Stimulated activated CD4-positive, alpha-beta T cell treated with anti-CD3 and anti-CD28 coated beads, Interleukin-1b, Interleukin-23, amount 100 ng/mL, for 48 hours (primary cell): ENCODE measurements at regions not wholly inside any gene's neighbourhood (a gene's known extent, or its start where the extent isn't known, plus 50 kb on each side); places are given as distances from the start of the nearest gene placed in this dataset.
"Not testable (repeated sequence)": the region's sequence is repeated elsewhere in the genome, so short reads cannot be mapped to it uniquely, and the experiment has no call there.

ENCODE experiments used
- DNase-seq: peaks from one replicate; pipeline ENCODE4 v3.0.0-alpha.2; 2020

DNA sequence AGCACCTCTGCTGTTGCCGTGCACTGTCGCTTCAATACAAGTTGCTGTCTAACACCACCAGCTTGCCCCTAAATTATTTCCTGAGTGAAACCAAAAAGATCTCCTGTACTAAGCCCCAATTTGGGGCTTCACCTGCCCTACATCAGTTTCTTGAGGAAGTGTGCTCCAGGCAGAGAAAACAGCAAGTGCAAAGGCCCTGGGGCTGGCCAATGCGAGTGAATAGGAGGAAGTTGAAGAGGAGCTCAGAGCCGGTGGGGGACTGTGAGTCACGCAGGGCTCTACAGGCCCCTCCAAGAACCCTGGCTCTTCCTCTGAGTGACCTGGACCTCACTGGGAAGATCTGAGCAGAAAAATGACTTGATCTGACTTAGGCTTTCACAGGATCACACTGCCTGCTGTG is 117.2 kb downstream of the IPO8 start:
- DNase-seq, result no peak

DNA sequence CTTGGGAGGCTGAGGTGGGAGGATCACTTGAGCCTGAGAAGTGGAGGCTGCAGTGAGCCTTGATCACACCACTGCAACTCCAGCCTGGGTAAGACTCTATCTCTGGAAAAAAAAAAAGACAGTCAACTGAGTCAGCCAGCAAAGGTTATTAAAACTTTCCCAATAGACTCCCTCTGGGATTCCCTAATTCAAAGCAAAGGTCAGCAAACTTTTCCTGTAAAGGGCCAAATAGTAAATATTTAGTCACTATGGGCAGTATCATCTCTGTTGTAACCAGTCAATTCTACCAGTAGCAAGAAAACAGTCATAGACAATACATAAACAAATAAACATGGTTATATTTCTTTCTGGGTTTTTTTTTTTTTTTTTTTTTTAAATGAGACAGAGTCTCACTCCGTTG is 122.5 kb downstream of the IPO8 start:
- DNase-seq, result no peak

DNA sequence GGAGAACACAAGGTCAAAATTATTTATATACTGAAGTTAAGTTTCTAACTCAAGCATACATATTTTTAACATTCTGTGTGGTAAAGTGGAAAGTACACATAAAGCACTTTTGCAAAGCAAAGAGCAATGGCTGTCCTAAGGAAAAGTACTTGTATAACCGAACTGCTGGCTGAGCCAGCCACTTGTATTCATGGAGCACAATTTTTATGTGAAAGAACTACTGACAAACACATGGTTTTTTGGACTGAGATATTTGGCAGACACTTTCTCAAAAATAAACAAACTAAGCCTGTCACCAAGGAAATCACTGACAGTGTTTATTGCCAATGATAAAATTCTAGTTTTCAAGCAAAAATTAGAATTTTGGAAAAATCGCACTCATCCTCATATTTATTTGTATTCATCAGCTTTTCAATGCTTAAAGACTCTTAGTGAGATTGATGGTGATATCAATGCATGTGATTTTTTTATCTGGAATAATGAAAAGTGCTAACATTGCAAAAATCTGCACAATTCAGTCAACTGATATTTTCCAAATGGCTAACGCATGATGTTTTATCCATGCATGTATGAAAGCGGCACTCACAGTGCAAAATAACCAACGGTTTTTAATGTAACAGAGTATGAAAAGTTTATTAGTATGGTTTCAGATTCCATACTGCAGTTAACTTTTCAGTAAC is 125.3 kb downstream of the IPO8 start:
- no peak for DNase-seq

DNA sequence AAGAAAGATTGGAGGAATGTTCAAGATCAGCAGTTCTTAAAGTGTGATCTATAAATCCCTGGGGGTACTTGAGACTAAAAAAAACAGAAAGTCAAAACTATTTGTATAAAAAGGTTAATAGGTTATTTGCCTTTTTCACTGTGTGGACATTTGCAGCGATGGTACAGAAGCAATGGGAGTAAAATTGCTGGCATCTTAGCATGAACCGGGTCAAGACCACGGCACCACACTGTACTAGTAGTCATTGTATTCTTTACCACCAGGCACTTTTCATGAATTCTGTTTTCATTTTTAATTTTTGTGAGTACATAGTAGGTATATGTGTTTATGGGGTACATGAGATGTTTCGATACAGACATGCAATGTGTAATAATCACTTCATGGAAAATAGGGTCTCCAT is 126.2 kb downstream of the IPO8 start:
- no peak for DNase-seq

DNA sequence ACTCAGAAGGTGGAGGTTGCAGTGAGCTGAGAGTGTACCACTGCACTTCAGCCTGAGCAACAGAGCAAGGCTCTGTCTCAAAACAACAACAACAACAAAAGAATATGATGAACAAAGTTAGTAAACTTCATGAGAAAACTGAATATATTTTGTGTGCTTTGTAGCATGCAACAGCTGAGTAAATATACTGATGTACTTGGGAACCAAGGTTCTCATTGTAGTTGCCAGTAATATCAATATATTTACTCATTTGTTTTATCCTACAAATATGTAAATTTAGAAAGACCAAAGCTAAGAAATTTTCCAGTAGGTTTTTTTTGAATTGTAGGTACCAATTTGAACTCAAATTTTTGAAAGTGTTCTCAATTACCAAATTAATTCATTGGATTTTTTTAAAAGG is 127.2 kb downstream of the IPO8 start:
- no peak for DNase-seq

DNA sequence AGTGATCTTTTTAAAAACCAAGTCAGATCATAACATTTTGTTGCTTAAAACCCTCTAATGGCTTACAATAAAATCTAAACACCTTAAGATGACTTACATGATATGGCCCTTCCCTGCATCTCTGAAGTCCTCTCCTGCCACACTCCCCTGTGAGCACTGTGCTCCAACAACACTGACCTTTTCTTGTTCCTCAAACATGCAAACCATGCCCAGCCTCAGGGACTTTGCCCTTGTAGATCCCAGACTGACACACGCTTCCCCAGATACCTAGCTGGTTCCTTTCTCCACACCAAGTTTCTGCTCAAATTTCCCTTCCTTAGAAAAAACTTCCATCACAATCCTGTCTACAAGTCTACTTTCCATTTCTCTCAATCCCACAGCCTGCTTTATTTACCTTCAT is 128.6 kb downstream of the IPO8 start:
- DNase-seq, result no peak

DNA sequence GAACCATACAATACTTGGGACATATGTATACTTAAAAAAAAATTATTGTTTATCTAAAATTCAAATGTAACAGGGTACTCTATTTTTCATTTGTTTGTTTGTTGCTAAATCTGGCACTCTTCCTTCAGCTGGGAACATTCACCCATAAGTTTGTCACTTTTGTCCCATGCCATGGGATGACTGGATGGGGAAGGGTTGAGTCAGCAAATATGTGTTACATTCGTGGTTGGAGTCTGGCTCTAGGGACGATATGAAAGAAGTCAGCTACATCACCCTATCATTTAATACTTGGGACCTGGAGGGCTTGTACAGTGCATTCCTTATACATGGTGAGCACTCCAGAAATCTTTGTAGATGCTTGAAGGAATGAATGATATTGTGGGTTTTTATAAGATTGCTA is 131.3 kb downstream of the IPO8 start:
- no peak for DNase-seq

DNA sequence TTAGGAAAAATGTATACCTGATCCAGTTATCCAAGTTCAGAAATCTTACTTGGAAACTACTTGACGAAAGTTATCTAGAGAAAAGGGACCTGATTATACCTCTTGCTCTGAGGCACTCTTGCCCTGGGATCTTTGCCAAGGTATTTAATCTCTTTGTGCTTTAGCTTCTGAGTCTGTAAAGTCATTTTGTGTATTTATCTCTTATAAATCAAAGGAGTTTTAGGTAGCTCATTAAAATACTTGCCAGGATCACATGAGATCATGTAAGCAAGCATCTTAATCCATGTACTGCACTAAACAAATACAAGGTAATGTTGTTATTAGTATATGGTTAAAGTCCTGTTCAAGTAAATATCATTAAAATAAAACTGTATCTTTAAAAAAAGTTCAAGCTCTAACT is 147.5 kb downstream of the IPO8 start:
- no peak for DNase-seq

DNA sequence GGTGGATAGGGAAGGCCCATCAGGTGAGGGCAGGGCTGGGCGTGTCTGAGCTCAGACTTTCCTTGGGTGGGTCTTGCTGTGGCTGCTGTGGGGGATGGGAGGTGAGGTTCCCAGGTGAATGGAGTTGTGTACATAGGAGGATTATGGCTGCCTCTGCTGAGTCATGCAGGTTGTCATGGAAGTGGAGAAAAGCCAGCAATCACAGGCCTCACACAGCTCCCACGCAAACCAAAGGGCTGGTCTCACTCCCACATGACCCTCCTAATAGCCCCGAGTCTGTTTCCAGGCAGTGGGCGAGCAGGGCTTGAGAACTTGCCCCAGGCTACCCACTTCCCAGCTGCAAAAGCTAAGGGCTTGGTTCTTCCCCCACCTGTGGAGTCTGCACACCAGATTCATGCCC is 149.5 kb downstream of the IPO8 start:
- no peak for DNase-seq

DNA sequence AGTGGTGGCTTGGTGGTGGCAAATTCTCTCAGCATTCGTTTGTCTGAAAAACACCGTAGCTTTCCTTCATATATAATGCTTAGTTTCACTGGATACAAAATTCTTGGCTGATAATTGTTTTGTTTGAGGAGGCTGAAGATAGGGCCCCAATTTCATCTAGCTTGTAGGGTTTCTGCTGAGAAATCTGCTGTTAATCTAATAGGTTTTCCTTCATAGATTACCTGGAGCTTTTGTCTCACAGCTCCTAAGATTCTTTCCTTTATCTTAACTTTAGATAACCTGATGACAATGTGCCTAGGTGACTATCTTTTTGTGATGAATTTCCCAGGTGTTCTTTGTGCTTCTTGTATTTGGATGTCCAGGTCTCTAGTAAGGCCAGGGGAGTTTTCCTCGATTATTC is 151.0 kb downstream of the IPO8 start:
- not testable (repeated sequence) for DNase-seq

DNA sequence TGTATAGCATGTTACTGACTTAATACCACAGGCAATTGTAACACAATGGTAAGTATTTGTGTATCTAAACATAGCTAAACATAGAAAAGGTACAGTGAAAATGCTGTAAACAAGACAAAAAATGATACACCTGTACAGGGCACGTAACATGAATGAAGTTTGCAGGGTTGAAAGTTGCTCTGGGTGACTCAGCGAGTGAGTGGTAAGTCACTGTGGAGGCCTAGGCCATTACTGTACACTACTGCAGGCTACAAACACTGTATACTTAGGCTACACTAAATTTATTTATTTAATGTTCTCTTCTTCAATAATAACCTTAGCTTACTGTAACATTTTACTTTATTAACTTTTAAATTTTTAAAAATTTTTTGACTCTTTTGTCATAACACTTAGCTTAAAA is 158.4 kb downstream of the IPO8 start:
- DNase-seq, result no peak

DNA sequence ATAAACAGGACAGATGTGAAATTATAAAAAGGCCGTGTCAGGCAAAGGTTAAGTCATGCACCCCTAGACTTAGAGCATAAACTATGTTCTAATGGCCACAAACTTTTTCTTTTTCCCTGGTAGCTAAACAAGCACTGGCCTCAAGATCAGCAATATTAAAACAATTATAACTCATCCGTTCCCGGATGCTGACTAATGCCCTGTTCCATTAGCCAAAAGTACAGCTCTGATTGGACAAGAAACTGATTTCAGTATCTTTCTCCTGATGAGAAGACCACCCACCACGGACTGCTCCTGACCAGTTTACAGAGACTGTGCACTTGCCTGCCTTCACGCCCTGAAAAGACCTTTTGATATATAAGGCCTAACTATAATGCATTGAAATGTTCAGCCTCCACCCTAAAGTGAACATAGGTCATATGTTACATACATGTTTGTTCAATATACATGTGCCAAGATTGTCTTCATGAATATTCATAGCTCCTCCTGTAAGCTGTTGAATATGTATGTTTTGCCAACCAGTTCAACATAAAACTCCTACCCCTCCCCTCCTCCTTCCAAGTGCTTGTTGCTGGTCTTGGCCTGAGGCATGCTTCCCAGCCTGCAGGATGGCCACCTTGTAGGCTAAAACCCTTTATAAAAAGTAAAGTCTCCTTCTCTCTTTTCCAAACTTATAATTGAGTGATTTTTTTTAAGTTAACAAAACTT is 162.0 kb downstream of the IPO8 start:
- no peak for DNase-seq

DNA sequence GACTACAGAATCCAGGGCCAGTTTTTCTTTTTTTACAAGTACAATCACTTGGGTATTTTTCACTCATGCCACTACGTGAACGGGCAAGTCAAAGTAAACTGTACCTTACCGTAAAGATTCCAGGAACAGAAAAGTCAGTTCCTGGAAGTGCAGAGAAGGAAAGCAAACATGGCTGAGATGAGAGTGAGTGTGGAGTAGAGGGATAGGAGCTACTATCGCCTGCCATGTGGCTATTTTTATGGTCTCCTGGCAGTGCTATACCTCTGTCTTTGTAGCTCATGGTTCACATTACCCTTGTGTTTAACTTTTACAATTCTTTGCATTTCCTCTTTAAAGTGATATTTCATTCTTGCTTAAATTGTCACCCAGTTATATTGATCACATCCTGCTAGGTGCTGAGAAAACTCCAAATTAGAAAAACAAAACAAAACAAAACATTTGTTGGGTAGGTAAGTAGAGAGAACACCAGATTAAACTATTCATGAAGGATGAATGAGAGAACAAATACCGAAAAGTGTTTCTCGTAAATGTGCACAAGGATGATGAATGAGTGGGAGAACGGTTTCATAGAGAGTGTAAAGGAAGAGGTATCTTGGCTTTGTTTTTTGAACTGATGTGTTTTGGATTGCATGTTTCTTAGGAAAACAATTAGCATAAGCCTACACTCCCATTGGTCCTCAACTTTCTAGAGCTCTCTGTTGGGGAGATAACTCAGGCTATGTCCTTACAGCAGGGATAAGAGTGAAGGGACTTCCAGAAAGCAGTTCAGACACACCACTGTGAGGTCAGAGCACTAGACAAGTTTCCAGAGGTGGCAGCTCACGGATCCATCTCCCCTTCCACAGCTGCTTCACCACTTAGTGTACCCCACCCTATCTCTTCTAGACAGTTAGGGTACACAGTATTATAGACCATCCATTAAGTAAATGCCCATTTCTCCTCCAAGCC is 163.7 kb downstream of the IPO8 start:
- DNase-seq, result no peak

DNA sequence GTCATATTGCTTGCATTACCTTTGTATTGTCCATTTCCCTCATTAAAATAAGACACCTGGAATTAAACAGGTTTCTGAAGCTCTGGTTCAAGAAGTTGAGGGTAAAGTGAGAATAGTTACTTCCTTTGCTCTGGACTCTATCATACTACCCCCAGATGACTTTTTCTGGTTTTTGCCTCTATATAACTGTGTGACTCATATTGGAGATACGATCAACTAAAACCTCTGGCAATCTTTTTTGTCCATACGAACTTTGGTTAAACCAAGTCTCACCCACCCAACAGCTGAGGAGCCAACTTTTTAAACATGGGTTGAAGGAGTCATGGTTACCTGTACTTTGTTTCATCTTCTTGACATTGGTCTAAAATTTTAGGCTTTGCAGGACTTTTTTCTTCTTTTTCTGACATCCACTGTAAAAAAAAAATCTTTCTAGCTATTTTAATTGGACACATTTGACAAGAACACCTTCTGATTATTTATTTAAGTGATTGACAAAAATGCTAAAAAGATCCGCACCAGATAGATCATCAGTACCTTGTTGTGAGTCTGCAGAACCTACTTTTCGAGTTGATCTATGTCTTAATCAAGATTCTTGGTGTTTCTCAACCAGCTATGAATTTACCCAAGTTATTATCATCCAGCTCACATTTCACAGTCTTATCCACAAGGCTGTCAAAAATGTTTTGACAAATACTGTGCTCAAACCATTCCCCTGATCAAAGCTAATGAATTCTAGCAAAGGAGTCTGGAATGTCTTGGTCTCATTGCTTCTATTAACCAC is 166.0 kb downstream of the IPO8 start:
- DNase-seq, result no peak

DNA sequence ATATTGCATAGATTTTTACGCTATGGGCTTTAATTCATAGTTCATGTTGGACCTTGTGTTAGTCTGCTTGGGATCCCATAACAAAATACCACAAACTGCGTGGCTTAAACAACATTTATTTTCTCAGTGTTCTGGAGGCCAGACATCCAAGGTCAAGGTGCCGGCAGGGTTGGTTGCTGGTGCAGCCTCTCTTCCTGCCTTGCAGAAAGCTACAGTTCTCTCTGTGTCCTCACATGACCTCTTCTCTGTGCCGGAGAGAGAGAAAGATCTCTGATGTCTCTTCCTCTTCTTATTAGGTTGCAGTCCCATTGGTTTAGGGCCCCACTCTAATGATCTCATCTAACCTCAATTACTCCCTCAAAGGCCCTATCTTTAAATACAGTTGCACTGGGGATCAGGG is 170.5 kb downstream of the IPO8 start:
- DNase-seq, result no peak

DNA sequence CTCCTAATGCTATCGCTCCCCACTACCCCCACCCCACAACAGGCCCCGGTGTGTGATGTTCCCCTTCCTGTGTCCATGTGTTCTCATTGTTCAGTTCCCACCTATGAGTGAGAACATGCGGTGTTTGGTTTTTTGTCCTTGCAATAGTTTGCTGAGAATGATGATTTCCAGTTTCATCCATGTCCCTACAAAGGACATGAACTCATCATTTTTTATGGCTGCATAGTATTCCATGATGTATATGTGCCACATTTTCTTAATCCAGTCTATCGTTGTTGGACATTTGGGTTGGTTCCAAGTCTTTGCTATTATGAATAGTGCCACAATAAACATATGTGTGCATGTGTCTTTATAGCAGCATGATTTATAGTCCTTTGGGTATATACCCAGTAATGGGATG is 175.4 kb downstream of the IPO8 start:
- not testable (repeated sequence) for DNase-seq

DNA sequence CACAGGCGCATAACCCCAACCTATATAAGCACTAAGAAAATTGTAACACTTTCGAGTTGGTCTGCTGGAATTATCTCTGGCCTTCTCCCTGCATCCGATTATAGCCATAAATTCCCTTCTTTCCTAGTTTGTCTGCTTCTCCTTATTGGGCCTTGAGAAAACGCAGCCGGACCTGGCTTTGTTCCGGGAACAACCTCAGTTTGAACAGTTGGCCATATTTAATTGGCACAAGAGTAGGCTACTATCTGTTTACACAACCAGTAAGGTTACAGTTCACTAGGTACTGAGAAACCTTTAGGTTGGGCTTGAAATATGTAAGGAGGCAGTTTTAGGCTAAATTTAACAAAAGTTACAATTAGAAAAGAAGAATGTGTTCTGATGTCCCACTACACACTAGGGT is 176.1 kb downstream of the IPO8 start:
- DNase-seq, result no peak

DNA sequence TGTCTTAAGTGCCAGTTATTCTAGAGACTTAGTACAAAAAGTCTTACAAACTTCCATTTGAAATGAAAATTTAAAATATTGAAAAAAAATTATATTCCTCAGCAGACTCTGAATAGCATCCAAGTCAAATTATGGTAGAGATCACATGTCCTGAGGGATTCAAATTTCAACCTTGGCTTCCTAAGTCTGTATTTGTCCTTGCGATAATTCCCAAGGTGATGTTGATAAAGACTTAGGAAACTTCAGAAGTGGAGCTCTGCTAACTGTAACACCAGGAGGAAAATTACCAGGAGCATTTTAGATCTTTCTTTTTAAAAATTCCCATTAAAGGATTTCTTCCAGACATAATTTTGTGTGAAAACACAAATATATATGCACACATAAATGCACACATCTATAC is 178.3 kb downstream of the IPO8 start:
- DNase-seq, result no peak

DNA sequence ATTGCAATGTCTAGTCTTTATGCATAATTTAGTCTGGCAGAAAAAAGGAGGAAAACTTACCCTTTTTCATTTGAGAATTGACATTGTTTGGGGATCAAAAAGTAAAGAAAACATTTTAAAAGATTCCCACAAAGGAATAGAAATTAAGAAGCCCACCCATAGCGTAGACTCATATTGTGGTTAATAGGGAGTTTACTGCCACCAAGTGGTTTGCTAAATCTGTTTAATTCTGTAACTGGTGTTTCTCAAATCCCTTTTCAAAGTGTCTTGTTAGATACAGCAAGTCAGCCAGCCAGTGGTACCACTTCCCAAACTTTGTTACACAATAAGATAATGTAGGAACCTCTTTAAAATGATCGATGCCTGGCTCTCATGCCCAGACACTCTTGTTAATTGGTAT is 180.3 kb downstream of the IPO8 start:
- DNase-seq, result no peak

DNA sequence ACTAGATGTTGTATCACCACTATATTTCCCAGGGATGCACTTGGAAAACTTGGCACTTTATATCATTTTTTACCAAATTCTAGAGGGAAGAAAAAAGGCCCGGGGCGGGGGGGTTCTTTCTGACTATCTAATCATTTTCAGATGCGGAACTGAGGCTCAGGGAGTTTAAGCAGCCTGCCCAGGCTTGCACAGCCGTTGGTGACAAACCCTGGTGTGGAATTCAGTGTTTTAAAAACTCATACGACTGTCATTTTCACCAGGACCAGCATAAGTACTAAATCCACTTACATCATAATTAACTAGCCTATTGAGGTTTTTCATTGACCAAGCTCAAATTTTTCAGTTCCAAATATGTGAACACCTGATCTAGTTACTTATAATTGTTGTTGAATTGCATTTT is 181.0 kb downstream of the IPO8 start:
- DNase-seq, result no peak

DNA sequence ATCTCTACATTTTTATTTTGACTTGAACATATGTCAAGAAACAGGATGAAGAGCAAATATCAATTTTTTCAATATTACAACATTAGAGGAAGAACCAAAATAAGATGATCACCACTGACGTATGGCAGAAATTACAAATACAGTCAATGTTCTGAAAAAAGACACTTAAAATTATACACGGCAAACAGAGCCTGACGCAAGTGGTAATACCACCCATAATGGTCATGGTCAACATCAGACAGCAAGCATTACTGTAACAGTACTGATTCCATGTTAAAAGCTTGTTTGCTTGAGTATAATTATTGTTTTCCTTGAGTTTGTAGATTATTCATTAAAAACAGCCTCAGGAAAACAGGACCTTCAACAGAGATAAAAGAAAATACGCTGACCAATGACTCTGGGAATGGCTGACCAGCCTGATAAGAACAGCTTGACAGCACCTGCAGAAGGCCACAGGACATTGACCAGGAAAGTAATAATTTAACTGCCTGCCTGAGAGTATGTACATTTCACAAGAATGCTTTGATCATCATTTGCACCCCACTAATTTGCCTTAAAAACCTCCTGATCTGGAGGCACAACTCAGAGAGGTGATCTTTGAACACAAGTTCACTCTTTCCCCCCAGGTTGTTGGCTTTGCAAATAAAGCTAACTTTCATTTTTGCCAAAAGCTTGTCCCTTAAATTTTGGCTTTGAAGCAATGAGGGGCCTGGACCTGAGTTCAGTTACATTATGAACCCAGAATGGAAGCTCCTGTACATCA is 187.3 kb downstream of the IPO8 start:
- DNase-seq, result no peak

DNA sequence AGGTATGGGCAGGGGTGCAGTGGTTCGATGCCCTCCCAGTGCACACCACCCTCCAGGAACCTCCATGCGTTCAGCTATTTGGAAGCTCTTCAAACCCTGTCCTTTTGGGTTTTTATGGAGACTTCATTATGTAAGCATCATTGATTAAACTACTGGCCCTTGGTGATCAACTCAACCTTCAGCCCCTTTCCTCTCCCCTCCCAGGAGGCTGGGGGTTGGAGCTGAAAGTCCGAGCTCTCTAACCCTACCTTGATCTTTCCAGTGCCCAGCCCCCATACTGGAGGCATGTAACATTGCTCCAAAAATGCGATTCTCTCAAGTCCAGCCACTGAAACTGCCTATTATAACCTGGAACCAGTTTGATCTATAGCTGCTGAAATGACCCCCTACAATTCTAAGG is 188.1 kb downstream of the IPO8 start:
- DNase-seq, result no peak
